A673 (cell line): ENCODE measurements at regions not wholly inside any gene's neighbourhood (a gene's known extent, or its start where the extent isn't known, plus 50 kb on each side); places are given as distances from the start of the nearest gene placed in this dataset.

ENCODE experiments used
- BruUV-seq: library from RNA; stranded (reverse); fragments of 400-500 nt; replicated peaks from 2 replicates; lab custom pipeline; 2021; lab: Mats Ljungman, UMichigan
- CTCF ChIA-PET: fragments of 300-600 bp; sonication (Branson Sonifier 250); formaldehyde crosslinking; loops from one replicate; lab custom pipeline; 2022; ENCODE audit warnings: antibody characterized with exemption; lab: Charles Lee
- POLR2A ChIA-PET: fragments of 300-600 bp; sonication (Branson Sonifier 250); formaldehyde crosslinking; loops from one replicate; lab custom pipeline; 2022; ENCODE audit warnings: antibody characterized with exemption; ENCODE audit not compliant: low non-redundant PET; lab: Charles Lee
- DNase-seq: peaks from one replicate; pipeline ENCODE4 v3.0.0-alpha.2; 2015; ENCODE audit warnings: low spot score
- H3K27ac ChIP-seq: fragments of 200-600 bp; sonication (generic); 2 replicates; pipeline ENCODE4 v1.5.1; 2016; ENCODE audit warnings: mixed run types, low read depth, mild to moderate bottlenecking, mixed read lengths, antibody characterized with exemption, low read length; ENCODE audit not compliant: poor library complexity, severe bottlenecking
- H3K27me3 ChIP-seq: fragments of 200-600 bp; sonication (generic); replicated peaks from 2 replicates; pipeline ENCODE4 v1.6.1; 2017; ENCODE audit warnings: mixed run types, low read depth, mild to moderate bottlenecking, mixed read lengths, antibody characterized with exemption, low read length; ENCODE audit not compliant: insufficient read depth, poor library complexity
- H3K36me3 ChIP-seq: fragments of 200-600 bp; sonication (generic); 2 replicates; pipeline ENCODE4 v1.6.1; 2016; ENCODE audit warnings: mixed run types, mild to moderate bottlenecking, mixed read lengths, antibody characterized with exemption, low read length; ENCODE audit not compliant: insufficient read depth, poor library complexity, severe bottlenecking
- H3K4me1 ChIP-seq: fragments of 200-600 bp; sonication (generic); 2 replicates; pipeline ENCODE4 v1.6.1; 2017; ENCODE audit warnings: mixed run types, mild to moderate bottlenecking, mixed read lengths, antibody characterized with exemption, low read length; ENCODE audit not compliant: insufficient read depth, poor library complexity, severe bottlenecking
- H3K4me3 ChIP-seq: fragments of 200-600 bp; sonication (generic); 2 replicates; pipeline ENCODE4 v1.5.1; 2016; ENCODE audit warnings: low read depth, mixed run types, mild to moderate bottlenecking, mixed read lengths, low read length; ENCODE audit not compliant: poor library complexity, severe bottlenecking
- H3K9me3 ChIP-seq: fragments of 200-600 bp; sonication (generic); 2 replicates; pipeline ENCODE4 v1.6.1; 2016; ENCODE audit warnings: mixed run types, low read depth, mild to moderate bottlenecking, mixed read lengths, antibody characterized with exemption, low read length; ENCODE audit not compliant: poor library complexity, severe bottlenecking
- CTCF ChIP-seq: fragments of 300-800, 200-600 bp; sonication (generic); conservative IDR thresholded peaks from 2 replicates; pipeline ENCODE4 v1.5.1; 2017; ENCODE audit warnings: low read depth, mild to moderate bottlenecking, antibody characterized with exemption, low read length, moderate library complexity, mixed read lengths
- EZH2 ChIP-seq: fragments of 200-600 bp; sonication (generic); IDR thresholded peaks from 2 replicates; pipeline ENCODE4 v1.6.1; 2017; ENCODE audit warnings: borderline replicate concordance, low read depth, mild to moderate bottlenecking, mixed read lengths, antibody characterized with exemption, low read length; ENCODE audit not compliant: poor library complexity, severe bottlenecking
- intact Hi-C: fragments of 100-400 bp; cut with micrococcal nuclease; formaldehyde crosslinking; loops from one replicate; pipeline ENCODE4 v1.10.0; 2022; ENCODE audit not compliant: unreplicated experiment

- no peaks in the 10 kb centered on the region for H3K9me3 ChIP-seq
- BruUV-seq, result no TSS peak
- H3K27ac ChIP-seq, result no peak overlapping the region
- TF ChIP-seq CTCF, result no peak
- TF ChIP-seq EZH2, result no peak
- H3K27me3 ChIP-seq, result no peaks in the 10 kb centered on the region
- no peak overlapping the region for H3K4me3 ChIP-seq
- intact Hi-C loops, result no loop called here
- no peak for DNase-seq
- H3K4me1 ChIP-seq, result peaks cover 2% of the 10 kb centered on the region
- H3K36me3 ChIP-seq, result no peaks in the 10 kb centered on the region
- ChIA-PET CTCF (no interaction called here), POLR2A (no interaction called here)
These were observed 108.3 kb downstream of the POSTN start for GRCh38 chr13:37490176-37490779.

GRCh38 chr13:37488726-37489125 lies 109.8 kb downstream of the POSTN start:
- ChIA-PET CTCF (no interaction called here), POLR2A (no interaction called here)
- Histone ChIP-seq H3K27ac (no peak overlapping the region), H3K36me3 (no peaks in the 10 kb centered on the region), H3K27me3 (no peaks in the 10 kb centered on the region), H3K4me1 (peaks cover 2% of the 10 kb centered on the region), H3K4me3 (no peak overlapping the region), H3K9me3 (no peaks in the 10 kb centered on the region)
- no peak for TF ChIP-seq EZH2
- no peak for TF ChIP-seq CTCF
- no TSS peak for BruUV-seq
- intact Hi-C loops, result no loop called here
- peak; percentile 42 for DNase-seq

DNA sequence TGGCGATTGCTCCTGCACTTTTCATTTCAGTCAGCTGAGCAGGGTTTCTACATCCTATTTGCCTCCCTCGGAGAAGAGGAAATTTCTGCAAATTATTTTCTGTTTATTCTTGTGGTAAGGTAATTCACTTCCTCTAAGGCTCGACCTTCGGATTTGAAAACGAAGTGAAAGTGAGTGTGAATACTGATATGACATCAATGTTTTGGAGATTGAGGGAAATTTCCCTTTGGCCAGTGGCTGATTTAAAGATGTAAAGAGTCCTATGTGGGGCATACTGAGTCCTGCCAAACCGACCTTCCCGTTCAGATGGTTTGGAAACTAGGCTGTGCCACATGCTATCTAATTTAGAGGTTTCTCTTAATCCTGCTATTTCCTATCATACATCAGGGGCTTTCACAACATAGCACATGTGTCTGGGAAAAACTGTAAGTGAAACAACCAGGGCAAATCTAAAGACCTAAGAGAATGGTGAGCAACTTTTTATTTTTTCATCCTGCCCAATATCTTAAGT lies 112.3 kb downstream of the POSTN start:
- intact Hi-C loops, result no loop called here
- ChIA-PET POLR2A (no interaction called here), CTCF (no interaction called here)
- DNase-seq, result no peak
- peaks cover 2% of the 10 kb centered on the region for H3K4me1 ChIP-seq
- H3K9me3 ChIP-seq, result no peaks in the 10 kb centered on the region
- no peak overlapping the region for H3K4me3 ChIP-seq
- no peaks in the 10 kb centered on the region for H3K27me3 ChIP-seq
- H3K36me3 ChIP-seq, result no peaks in the 10 kb centered on the region
- BruUV-seq, result no TSS peak
- H3K27ac ChIP-seq, result no peak overlapping the region
- TF ChIP-seq CTCF, result no peak
- no peak for TF ChIP-seq EZH2
